HepG2 (cell line): ENCODE measurements at regions not wholly inside any gene's neighbourhood (a gene's known extent, or its start where the extent isn't known, plus 50 kb on each side); places are given as distances from the start of the nearest gene placed in this dataset.

Experiments used
- ARNT ChIP-seq: fragments of 450-650 bp; IDR thresholded peaks from 2 replicates; pipeline ENCODE4 v1.6.1; 2017
- FOXP4 ChIP-seq: sonication (generic); formaldehyde crosslinking; IDR thresholded peaks from 2 replicates; pipeline ENCODE4 v1.4.0; 2020; ENCODE audit warnings: missing genetic modification reagents
- MEIS1 ChIP-seq: sonication (generic); formaldehyde crosslinking; IDR thresholded peaks from 2 replicates; pipeline ENCODE4 v1.9.0; 2021; ENCODE audit warnings: mild to moderate bottlenecking, missing genetic modification reagents, moderate library complexity, borderline replicate concordance
- MXI1 ChIP-seq: IDR thresholded peaks from 3 replicates; pipeline ENCODE4 v1.6.1; 2012; ENCODE audit warnings: low read depth, low read length, inconsistent platforms, borderline replicate concordance
- ZNF318 ChIP-seq: sonication (generic); formaldehyde crosslinking; IDR thresholded peaks from 2 replicates; pipeline ENCODE4 v1.4.0; 2020; ENCODE audit warnings: mild to moderate bottlenecking, missing genetic modification reagents
- ZNF709 ChIP-seq: sonication (generic); formaldehyde crosslinking; IDR thresholded peaks from 2 replicates; pipeline ENCODE4 v1.5.0; 2020; ENCODE audit warnings: mild to moderate bottlenecking, missing genetic modification reagents
- ZNF720 ChIP-seq: sonication (generic); formaldehyde crosslinking; IDR thresholded peaks from 2 replicates; pipeline ENCODE4 v1.4.0; 2020; ENCODE audit warnings: missing genetic modification reagents

GRCh38 chr18:22566703-22567420 is 149.1 kb upstream of the CTAGE1 start:
- TF ChIP-seq ZNF720 (no peak), ZNF318 (no peak), ARNT (no peak), ZNF709 (no peak), MXI1 (no peak), MEIS1 (CRISPR knock-in tag) (no peak), FOXP4 (CRISPR knock-in tag) (no peak)
